Activated gamma-delta T cell (primary cell): ENCODE measurements at regions not wholly inside any gene's neighbourhood (a gene's known extent, or its start where the extent isn't known, plus 50 kb on each side); places are given as distances from the start of the nearest gene placed in this dataset.

Source experiments
- DNase-seq: peaks from one replicate; lab custom pipeline; 2025; lab: John Stamatoyannopoulos, UW

- DNase-seq, result no peak
Observed at GRCh38 chr5:54927097-54927746, 58.2 kb downstream of the ESM1 start.

- DNase-seq, result no peak
Observed at GRCh38 chr5:54924487-54924886, 60.9 kb downstream of the ESM1 start.

GRCh38 chr5:54917323-54917722 lies 68.1 kb downstream of the ESM1 start:
- no peak for DNase-seq

GRCh38 chr5:54915466-54916027 lies 69.8 kb downstream of the ESM1 start:
- no peak for DNase-seq

GRCh38 chr5:54912021-54912420 lies 73.4 kb downstream of the ESM1 start:
- DNase-seq, result no peak

GRCh38 chr5:54909911-54910870 lies 75.2 kb downstream of the ESM1 start:
- no peak for DNase-seq

GRCh38 chr5:54908774-54909525 lies 76.4 kb downstream of the ESM1 start:
- no peak for DNase-seq

- no peak for DNase-seq
Observed at GRCh38 chr5:54905942-54906537, 79.4 kb downstream of the ESM1 start.

GRCh38 chr5:54905246-54905795 lies 80.1 kb downstream of the ESM1 start:
- no peak for DNase-seq

GRCh38 chr5:54904425-54904824 lies 81.0 kb downstream of the ESM1 start:
- no peak for DNase-seq

- no peak for DNase-seq
Observed at GRCh38 chr5:54902791-54903473, 82.5 kb downstream of the ESM1 start.

- DNase-seq, result no peak
Observed at GRCh38 chr5:54900984-54901725, 84.2 kb downstream of the ESM1 start.

GRCh38 chr5:54897001-54897400 lies 88.4 kb downstream of the ESM1 start:
- DNase-seq, result no peak

- no peak for DNase-seq
Observed at GRCh38 chr5:54895816-54896341, 89.5 kb downstream of the ESM1 start.

GRCh38 chr5:54894957-54895815 lies 90.2 kb downstream of the ESM1 start:
- DNase-seq, result no peak

GRCh38 chr5:54889826-54890225 lies 95.6 kb downstream of the ESM1 start:
- DNase-seq, result no peak

- no peak for DNase-seq
Observed at GRCh38 chr5:54887663-54888062, 97.7 kb downstream of the ESM1 start.

- DNase-seq, result no peak
Observed at GRCh38 chr5:54886866-54887265, 98.5 kb downstream of the ESM1 start.

- DNase-seq, result no peak
Observed at GRCh38 chr5:54885636-54886035, 99.8 kb downstream of the ESM1 start.
